Ishikawa (cell line): ENCODE measurements at regions not wholly inside any gene's neighbourhood (a gene's known extent, or its start where the extent isn't known, plus 50 kb on each side); places are given as distances from the start of the nearest gene placed in this dataset.

ENCODE experiments used
- CEBPB ChIP-seq: IDR thresholded peaks from 2 replicates; pipeline ENCODE4 v1.6.1; 2012
- CREB1 ChIP-seq: IDR thresholded peaks from 2 replicates; pipeline ENCODE4 v1.6.1; 2012; ENCODE audit warnings: low read depth
- EGR1 ChIP-seq: IDR thresholded peaks from 2 replicates; pipeline ENCODE4 v1.6.1; 2012
- EP300 ChIP-seq: IDR thresholded peaks from 2 replicates; pipeline ENCODE4 v1.6.1; 2012; ENCODE audit warnings: borderline replicate concordance
- FOXM1 ChIP-seq: IDR thresholded peaks from 2 replicates; pipeline ENCODE4 v1.6.1; 2012; ENCODE audit warnings: low read depth, borderline replicate concordance
- MAX ChIP-seq: IDR thresholded peaks from 2 replicates; pipeline ENCODE4 v1.6.1; 2012
- NFIC ChIP-seq: IDR thresholded peaks from 2 replicates; pipeline ENCODE4 v1.6.1; 2012
- RAD21 ChIP-seq: IDR thresholded peaks from 2 replicates; pipeline ENCODE4 v1.6.1; 2012; ENCODE audit warnings: low read depth
- REST ChIP-seq: IDR thresholded peaks from 2 replicates; pipeline ENCODE4 v1.6.1; 2012; ENCODE audit warnings: low read depth, mild to moderate bottlenecking
- TAF1 ChIP-seq: IDR thresholded peaks from 2 replicates; pipeline ENCODE4 v1.6.1; 2012; ENCODE audit warnings: low read depth, mild to moderate bottlenecking
- TCF12 ChIP-seq: IDR thresholded peaks from 2 replicates; pipeline ENCODE4 v1.6.1; 2012; ENCODE audit warnings: low read depth
- TEAD4 ChIP-seq: IDR thresholded peaks from 2 replicates; pipeline ENCODE4 v1.6.1; 2012
- YY1 ChIP-seq: IDR thresholded peaks from 2 replicates; pipeline ENCODE4 v1.6.1; 2012; ENCODE audit warnings: low read depth
- ZBTB7A ChIP-seq: IDR thresholded peaks from 2 replicates; pipeline ENCODE4 v1.6.1; 2012; ENCODE audit warnings: low read depth
- TF ChIP-seq, protein P1 (sequence below): IDR thresholded peaks from 2 replicates; pipeline ENCODE4 v1.6.1; 2012

DNA sequence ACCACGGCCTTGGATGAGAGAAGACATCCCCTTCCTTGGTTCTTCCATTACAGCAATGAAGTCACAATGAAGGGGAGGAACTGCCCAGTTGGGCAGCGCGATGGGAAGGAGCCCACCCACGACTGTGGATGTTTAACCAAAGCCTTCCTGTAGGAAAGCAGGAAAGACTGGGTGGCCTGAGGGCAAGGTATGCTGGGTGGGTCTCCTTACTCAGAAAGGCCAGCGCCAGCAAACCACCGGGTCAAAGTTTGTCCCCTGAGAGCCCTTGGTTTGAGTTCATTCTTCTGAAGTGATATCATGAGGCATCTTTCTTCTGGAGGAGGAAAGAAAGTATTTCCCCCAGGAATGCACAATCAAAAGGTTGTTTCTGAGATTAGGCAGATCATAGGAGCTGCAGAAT lies 105.2 kb downstream of the C16orf95 start:
- no peak for TF ChIP-seq TEAD4
- no peak for TF ChIP-seq RAD21
- no peak for TF ChIP-seq EGR1
- no peak for TF ChIP-seq MAX
- TF ChIP-seq EP300 = no peak
- TF ChIP-seq CEBPB = no peak
- no peak for TF ChIP-seq YY1
- TF ChIP-seq, protein P1, sequence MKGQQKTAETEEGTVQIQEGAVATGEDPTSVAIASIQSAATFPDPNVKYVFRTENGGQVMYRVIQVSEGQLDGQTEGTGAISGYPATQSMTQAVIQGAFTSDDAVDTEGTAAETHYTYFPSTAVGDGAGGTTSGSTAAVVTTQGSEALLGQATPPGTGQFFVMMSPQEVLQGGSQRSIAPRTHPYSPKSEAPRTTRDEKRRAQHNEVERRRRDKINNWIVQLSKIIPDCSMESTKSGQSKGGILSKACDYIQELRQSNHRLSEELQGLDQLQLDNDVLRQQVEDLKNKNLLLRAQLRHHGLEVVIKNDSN = no peak
- no peak for TF ChIP-seq TCF12
- no peak for TF ChIP-seq REST
- no peak for TF ChIP-seq CREB1
- no peak for TF ChIP-seq FOXM1
- TF ChIP-seq TAF1 = no peak
- no peak for TF ChIP-seq ZBTB7A
- TF ChIP-seq NFIC = no peak

DNA sequence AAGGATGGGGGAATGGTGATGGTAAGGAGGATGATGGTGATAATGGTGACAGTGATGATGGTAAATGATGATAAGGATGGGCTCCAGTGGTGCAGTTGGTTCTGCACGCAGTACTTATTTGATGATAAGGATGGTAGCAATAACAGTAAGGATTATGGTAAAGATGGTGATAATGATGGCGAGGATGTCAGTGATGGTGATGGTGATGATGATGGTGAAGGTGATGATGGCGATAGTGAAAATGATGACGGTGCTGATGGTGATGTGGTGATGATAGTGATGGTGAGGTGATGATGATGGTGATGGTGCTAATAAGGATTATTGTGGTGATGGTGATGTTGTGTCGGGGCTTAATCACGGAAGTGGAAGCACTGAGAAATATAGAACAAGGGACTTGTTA lies 103.7 kb downstream of the C16orf95 start:
- TF ChIP-seq FOXM1 = no peak
- no peak for TF ChIP-seq TEAD4
- no peak for TF ChIP-seq CREB1
- no peak for TF ChIP-seq TAF1
- no peak for TF ChIP-seq ZBTB7A
- TF ChIP-seq MAX = no peak
- no peak for TF ChIP-seq NFIC
- TF ChIP-seq, protein P1 = no peak
- no peak for TF ChIP-seq YY1
- TF ChIP-seq RAD21 = no peak

DNA sequence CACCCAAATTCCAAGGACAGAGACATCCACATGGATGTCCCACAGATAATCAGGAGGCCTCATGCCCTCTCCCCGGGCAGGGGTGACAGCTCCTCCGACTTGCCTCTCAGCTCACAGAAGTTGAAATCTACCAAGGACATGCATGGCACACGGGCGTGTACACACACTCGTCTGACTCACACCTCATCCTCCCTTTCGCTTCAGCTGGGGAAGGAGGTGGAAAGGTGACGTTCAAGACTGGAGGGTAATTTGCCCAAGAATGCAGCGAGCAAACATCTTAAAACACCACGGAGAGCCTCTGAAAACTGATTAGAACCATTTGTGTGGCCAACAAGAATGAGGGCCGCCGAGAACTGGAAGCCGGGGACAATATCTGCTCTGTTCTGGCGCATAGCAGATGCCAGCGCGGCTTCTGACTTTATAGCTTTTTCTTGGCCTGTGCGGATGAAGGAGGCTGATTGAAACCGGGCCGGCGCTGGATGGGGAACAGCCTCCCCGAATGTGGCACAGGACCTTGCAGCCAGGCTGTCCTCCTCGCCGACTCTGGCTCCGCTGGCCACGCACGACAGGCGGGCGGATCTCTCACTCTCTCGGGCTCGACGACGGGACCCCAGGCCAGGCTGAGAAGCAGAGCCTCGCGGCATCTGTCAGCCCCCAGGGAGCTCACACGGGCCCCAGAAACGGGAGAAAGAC lies 100.9 kb downstream of the C16orf95 start:
- TF ChIP-seq FOXM1 (no peak), TCF12 (no peak), CREB1 (no peak), REST (no peak), CEBPB (no peak), TAF1 (no peak), ZBTB7A (no peak), TEAD4 (no peak), YY1 (no peak), EGR1 (no peak), NFIC (no peak), MAX (no peak)

DNA sequence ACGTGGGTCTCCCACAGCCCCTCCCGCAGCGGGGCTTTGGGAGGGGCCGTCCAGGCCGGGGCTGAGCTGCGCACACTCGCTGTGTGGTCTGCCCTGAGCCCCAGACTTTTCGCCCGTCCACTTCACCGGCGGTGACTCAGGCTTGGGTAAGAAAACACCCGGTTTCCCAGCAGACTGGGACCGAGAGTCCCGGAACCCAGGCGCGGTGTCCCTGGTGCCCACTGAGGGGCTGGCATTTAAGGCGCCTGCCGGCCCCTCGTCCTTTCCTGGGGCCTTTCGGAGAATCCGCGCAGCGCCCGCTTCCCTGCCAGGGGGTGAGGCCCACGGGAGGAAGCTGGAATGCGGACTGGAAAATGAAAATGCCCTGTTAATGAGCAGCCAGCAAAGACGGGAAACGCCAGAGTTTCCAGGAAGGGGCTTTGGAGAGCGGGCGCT lies 100.3 kb downstream of the C16orf95 start:
- TF ChIP-seq MAX = no peak
- no peak for TF ChIP-seq YY1
- TF ChIP-seq EGR1 = no peak
- TF ChIP-seq NFIC = no peak
- no peak for TF ChIP-seq EP300
- no peak for TF ChIP-seq TEAD4
- TF ChIP-seq REST = no peak
- no peak for TF ChIP-seq TAF1
- no peak for TF ChIP-seq CEBPB
- no peak for TF ChIP-seq RAD21
- no peak for TF ChIP-seq FOXM1
- TF ChIP-seq ZBTB7A = no peak
- TF ChIP-seq, protein P1 = no peak
- TF ChIP-seq TCF12 = no peak
- no peak for TF ChIP-seq CREB1
